A549 (cell line): ENCODE measurements at regions not wholly inside any gene's neighbourhood (a gene's known extent, or its start where the extent isn't known, plus 50 kb on each side); places are given as distances from the start of the nearest gene placed in this dataset.

Experiments
- CHD2 ChIP-seq: fragments of 150-350 bp; IDR thresholded peaks from 2 replicates; pipeline ENCODE4 v1.6.1; 2014; ENCODE audit warnings: low read length; ENCODE audit not compliant: partially characterized antibody
- CTCF ChIP-seq: fragments of >200 bp; sonication (Bioruptor Twin); formaldehyde crosslinking; IDR thresholded peaks from 3 replicates; pipeline ENCODE4 v1.5.1; 2016
- EP300 ChIP-seq, 2 experiments: fragments of >200 bp; sonication (Bioruptor Twin); formaldehyde crosslinking; IDR thresholded peaks; 2 replicates in 1 of 2; 3 replicates in 1 of 2; pipeline ENCODE4 v1.6.1; 2016 to 2017
- HMGXB4 ChIP-seq: fragments of 250-450 bp; sonication (Bioruptor Pico); IDR thresholded peaks from 2 replicates; pipeline ENCODE4 v1.5.0; 2021; ENCODE audit warnings: mild to moderate bottlenecking, moderate library complexity, borderline replicate concordance
- HOXA7 ChIP-seq: fragments of 250-450 bp; sonication (Bioruptor Pico); IDR thresholded peaks from 2 replicates; pipeline ENCODE4 v1.5.0; 2020; ENCODE audit warnings: mild to moderate bottlenecking, moderate library complexity
- POLR2A ChIP-seq: IDR thresholded peaks from 2 replicates; pipeline ENCODE4 v1.6.1; 2012; ENCODE audit warnings: mild to moderate bottlenecking, low read length
- REST ChIP-seq: fragments of 200-600 bp; sonication (generic); IDR thresholded peaks from 2 replicates; pipeline ENCODE4 v1.6.1; 2016; ENCODE audit warnings: antibody characterized with exemption, mild to moderate bottlenecking, moderate library complexity
- SMC3 ChIP-seq: fragments of >200 bp; sonication (Bioruptor Twin); formaldehyde crosslinking; IDR thresholded peaks from 3 replicates; pipeline ENCODE4 v1.6.1; 2018; ENCODE audit warnings: inconsistent platforms

GRCh38 chr10:32211046-32211363 lies 136.0 kb downstream of the EPC1 start:
- TF ChIP-seq SMC3 (no peak; the same call in 2 of the 3 replicates), POLR2A (no peak), CTCF (no peak; the same call in none of the 3 replicates), REST (no peak), HOXA7 (CRISPR knock-in tag) (no peak), HMGXB4 (CRISPR knock-in tag) (no peak), EP300 (IDR thresholded peaks at IDR 0.05) (no peak), CHD2 (no peak)
